SK-N-SH (cell line): ENCODE measurements at regions not wholly inside any gene's neighbourhood (a gene's known extent, or its start where the extent isn't known, plus 50 kb on each side); places are given as distances from the start of the nearest gene placed in this dataset.
"Not testable (repeated sequence)": the region's sequence is repeated elsewhere in the genome, so short reads cannot be mapped to it uniquely, and the experiment has no call there.

Experiments
- CTCF ChIP-seq: fragments of 200-600 bp; sonication (generic); IDR thresholded peaks from 2 replicates; pipeline ENCODE4 v1.6.1; 2017; ENCODE audit warnings: antibody characterized with exemption, mild to moderate bottlenecking, moderate library complexity
- IRF3 ChIP-seq: fragments of 150-350 bp; IDR thresholded peaks from 2 replicates; pipeline ENCODE4 v1.6.1; 2016; ENCODE audit warnings: mild to moderate bottlenecking, low read depth, low read length
- RCOR1 ChIP-seq: fragments of 150-350 bp; IDR thresholded peaks from 2 replicates; pipeline ENCODE4 v1.6.1; 2017; ENCODE audit warnings: antibody characterized with exemption, low read length

GRCh38 chr22:25480868-25481267 lies 83.6 kb upstream of the GRK3 start:
- TF ChIP-seq CTCF, IRF3, RCOR1: not testable (repeated sequence)
